Putamen (tissue), 1 donor: ENCODE measurements at regions not wholly inside any gene's neighbourhood (a gene's known extent, or its start where the extent isn't known, plus 50 kb on each side); places are given as distances from the start of the nearest gene placed in this dataset.

Experiments used
- DNase-seq: peaks from one replicate; pipeline ENCODE4 v3.0.0-alpha.2; 2016; ENCODE audit warnings: low spot score

DNA sequence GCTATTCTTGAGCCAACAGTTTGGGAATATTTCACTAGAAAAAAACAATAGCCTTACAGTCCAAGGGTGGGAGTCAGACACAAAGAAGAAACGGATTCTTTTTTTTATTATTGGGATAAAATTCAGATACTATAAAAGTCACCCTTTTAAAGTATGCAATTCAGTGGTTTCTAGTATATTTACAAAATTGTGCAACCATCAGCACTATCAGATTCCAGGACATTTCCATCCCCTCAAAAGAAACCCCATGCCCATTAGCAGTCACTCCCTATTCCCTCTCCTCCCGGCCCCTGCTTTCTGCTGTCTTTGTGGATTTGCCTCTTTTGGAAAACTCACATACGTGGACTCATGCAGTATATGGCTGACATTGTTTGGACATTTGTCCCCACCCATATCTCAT, 134.4 kb downstream of the C16orf95 start:
- no peak for DNase-seq

DNA sequence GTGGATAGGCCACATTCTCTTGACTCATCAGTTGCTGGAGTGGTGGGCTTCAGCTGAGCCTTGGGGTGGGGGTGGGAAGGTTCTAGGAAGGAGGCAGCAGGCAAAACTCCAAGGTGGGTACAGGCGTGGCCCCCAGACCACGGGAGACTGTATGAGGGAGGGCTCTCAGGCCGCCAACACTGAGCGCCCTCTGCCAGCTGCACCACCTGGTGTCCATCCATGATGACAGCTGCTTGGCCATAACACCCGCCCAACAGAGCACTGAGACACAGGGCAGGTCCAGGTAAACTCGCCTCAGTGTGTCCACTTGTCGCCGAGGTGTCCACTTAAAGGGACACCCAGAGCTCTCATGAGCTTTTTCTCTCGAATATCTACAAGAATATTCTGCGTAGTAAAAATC, 133.5 kb downstream of the C16orf95 start:
- DNase-seq, result no peak

DNA sequence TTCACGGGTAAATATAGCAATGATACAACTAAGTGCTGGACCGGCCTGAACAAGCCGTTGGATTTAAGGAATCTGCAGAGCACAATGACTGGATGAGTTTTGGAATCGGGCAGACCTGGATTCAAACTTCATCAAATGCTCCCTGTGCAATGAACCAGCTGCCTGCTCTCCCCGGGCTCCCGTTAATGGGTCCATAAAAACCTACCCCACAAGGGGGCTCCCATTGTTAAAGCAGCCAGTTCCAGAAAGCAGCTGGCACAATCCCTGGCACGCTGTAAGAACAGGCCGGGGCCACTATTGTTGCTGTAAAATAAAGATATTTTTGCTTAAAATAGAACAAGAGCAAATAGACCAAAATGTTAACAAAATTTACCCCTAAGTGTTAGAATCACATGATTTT, 131.9 kb downstream of the C16orf95 start:
- DNase-seq, result no peak

DNA sequence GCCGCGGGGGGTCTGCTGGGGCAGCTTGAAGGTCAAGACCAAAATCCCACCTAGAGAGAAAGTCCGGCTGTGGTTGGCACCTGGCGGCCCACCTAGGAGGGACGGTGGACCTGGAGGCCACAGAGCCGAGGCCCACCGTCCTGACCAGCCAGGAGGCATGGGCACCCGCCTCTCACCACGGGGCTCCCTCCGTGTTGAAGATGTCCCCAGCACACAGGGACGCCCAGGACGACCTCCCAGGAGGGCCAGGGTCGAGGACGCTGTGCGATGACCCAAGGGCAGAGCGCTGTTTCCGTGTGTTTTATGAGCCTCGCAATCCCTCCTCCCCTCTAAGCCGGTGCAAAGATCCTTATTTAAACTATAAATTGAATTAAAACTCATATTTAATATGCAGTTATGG, 131.2 kb downstream of the C16orf95 start:
- DNase-seq, result no peak

DNA sequence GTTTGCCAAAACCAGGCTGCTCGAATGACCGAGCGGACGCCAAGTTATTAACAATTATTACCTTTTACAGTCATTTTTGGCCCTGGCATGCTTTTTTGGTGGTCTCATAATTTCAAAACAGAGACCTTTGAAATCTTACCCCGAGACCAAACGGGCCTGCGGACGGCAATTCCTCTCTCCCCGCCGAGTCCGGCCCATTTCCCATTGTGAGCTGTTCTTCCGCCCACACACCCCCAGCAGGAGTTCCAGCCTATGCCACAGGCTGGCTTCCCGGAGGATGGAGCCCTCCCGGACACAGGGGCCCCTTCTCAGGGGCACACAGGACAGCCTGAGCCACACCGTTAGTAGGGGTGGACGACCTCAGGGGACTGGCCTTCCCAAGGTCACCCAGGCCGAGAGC, 130.7 kb downstream of the C16orf95 start:
- no peak for DNase-seq

DNA sequence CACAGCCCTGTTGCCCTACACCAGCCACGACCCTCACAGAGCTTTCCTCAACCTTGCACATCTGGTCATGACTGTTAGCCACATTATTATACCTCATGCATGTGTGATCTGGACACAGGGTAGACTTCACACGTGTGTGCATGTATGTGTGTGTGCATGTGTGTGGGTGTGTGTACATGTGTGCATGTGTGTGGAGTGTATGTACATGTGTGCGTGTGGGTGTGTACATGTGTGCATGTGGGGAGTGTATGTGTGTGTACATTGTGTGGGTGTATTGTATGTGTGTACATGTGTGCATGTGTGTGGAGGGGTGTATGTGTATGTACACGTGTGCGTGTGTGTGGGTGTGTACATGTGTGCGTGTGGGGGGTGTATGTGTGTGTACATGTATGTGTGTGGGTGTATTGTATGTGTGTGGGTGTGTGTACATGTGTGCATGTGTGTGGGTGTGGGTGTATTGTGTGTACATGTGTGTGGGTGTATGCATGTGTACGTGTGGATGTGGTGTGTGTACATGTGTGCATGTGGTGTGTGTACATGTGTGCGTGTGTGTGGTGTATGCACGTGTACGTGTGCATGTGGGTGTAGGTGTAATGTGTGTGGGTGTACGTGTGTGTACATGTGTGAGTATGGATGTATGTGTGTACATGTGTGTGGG, 130.2 kb downstream of the C16orf95 start:
- DNase-seq, result no peak

DNA sequence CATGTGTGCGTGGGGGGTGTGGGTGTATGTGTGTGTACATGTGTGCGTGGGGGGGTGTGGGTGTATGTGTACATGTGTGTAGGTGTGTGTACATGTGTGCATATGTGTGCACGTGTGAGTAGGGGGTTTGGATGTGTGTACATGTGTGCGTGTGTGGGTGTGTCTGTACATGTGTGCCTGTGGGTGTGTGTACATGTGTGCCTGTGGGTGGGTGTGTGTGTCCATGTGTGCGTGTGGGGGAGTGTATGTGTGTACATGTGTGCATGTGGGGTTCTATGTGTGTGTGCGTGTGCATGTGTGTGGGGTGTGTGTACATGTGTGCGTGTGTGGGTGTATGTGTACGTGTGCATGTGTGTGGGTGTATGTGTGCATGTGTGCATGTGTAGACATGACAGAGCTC, 129.1 kb downstream of the C16orf95 start:
- no peak for DNase-seq

DNA sequence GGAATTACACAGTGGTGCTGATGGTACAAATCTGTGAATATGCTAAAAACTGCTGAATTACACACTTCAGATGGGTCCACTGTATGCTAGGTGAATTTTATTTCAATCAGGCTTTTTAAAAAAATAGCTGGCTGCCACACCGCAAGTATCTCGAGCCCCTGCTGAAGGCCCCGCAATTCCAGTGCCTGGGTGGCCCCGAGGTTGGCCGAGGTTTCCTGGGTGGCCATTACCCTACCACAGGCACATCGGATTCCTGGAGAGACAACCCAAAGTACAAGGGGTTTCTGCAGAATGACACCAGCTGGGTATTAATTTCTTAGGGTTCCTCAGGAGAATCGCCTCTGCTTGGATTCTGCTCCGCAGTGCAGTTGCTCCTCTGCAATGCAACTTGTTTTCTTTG, 127.8 kb downstream of the C16orf95 start:
- no peak for DNase-seq

DNA sequence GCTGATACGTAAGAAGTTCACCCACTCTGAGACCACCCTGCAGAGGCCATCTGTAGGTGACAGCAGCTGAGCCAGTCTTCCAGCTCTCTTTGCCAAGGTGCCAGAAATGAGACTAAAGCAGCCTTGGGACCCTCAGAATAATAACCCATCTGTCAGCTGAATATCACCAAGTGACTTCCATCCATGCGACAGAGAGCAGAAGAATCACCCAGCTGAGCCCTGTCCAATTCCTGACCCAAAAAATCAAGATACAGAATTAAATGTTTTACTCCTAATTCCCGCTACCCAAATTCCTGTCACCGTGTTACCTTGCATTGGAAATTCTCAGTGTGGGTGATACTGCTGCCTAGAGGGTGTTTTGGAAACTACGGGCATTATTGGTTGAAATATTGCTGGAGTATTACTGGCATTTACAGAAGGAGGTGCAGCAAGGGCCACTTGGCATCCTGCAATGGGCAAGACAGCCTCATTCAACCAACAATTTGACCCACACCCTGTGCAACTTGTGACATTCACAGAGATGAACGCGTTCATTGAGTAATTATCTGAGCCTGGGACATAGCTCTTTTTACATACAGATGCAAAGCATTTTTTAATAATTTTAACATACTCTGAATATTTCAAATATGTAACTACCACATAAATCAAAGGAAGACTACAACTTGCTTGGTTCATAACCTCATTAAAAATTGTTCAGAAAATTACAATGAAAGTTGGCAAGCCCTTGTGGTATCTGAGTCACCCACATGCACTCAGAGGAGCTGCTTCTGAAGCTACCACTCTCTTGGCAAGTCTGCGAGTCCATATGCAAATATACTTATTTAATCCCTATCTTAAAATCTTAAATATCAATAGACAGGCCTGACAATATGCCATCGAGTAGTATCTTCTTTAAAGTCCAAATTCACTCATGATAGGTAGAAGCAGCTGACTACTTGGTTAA, 126.6 kb downstream of the C16orf95 start:
- DNase-seq, result no peak

DNA sequence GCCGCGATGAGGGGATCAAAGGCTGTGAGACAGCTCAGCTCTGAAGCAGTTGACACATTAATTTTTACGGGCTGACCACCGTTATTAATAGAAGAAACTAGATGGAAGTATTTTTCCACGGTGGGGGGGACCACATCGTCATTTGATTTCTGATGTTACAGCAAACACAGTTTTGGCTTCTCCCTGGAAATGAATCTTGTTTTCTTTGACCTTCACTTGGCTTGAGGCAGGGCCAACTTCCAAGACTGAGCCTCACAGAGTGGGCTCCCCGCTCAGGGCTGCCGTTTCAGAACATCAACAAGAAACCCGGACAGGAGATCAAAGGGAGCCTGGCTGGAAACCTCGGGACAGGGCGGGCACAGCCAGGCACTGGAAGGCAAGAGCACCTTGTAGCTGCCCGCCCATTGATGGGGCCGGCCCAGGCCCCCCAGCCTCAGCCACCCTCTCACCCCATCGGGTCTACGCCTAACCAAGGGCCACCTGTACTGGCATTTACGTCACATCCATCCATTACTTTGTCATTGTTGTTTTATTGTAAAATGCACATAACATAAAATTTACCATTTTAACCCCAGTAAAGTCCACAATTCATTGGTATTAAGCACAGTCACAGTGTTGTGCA, 124.6 kb downstream of the C16orf95 start:
- DNase-seq, result no peak

DNA sequence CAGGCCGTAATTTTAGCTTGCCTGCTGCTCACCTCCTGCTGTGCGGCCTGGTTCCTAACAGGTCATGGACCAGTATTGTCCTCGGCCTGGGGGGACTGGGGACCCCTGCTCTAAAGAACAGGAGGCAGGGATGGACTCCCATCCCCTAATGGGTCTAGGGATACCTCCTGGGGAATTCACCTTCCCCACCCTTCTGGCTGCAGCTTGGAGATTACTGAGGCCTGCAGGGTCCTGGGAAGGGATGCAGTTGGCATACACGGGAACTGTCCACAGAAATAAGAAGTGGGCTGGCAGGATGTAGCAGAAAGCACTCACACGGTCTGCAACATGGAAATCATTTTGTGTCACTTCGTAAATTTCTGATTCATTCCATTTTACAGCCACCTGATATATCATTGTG, 123.0 kb downstream of the C16orf95 start:
- DNase-seq, result no peak

DNA sequence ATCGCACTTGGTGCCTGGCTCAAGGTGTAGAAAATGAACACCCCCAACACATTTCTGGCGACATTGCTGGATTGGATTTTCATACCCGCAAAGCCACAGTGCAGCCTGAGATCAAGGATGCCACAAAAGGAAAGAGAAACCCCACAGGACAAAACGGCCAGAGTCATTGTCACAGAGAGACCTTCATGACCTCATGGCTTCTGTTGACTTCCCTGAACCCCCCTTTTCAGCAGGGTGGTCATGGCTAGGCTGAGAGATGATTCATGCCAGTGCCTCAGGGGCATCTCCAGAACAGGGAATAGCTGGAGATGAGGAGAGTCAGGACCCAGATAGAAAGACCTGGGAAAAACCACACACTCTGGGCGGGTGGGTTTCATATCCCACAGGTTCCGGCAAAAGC, 122.0 kb downstream of the C16orf95 start:
- DNase-seq, result no peak

DNA sequence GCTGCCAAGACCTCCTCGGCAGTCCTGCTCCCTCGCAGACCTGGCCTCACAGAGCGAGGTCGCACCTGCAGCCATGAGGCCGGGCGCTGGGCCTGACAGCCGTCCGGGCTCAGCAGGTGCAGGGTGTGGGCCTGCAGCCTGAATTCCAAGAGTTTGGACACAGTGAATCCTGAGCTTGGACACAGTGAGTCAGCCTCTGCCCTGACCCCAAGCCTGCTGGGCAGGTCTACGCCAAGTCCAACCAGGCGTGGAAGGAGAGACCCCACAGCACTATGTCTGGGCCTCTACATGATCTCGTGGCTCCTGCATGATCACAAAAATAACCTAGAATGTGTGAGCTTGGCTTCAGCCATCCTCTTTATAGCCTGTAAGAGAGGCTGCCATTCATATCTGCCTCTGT, 121.0 kb downstream of the C16orf95 start:
- DNase-seq, result no peak

DNA sequence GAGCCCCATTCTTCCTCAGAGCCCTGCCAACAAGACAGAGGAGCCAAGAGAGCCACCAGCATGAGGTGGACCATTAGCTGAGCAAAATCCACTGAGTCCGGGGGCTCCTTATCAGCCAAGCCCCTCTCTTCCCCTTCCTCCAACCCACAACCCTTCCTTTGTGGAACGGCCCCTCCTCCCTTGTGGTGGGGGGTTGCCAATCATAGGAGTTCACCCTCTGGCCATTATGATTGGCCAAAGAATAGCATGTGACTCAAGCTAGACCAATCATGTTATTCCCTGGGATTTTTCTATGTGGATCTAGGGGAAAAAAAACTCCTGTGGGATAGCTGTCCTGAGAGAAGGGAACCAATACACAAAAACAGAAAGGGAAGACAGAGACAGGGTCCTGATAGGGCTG, 120.5 kb downstream of the C16orf95 start:
- DNase-seq, result no peak

DNA sequence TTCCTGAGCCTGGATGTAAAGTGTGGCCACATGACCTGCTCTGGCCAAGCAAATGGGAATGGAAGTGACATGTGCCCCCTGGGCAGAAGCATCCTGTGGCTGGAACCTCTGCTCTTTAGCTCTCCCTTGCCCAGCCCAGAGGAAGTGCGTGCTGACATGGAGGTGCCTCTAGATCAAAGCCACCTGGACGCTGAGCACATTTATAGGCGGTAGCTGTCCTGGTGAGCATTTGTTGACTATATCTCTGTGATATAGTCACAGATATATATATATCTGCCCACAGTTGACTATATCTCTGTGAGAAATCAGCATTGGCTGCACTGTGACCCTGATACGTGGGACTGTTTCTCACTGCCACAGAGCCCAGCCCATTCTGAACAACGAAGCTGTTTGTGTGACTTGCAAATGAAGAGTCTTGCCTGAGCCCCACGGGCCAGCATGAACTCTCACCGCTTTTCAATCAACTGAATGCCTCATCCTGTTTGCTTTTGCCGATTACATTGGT, 118.8 kb downstream of the C16orf95 start:
- DNase-seq, result no peak

DNA sequence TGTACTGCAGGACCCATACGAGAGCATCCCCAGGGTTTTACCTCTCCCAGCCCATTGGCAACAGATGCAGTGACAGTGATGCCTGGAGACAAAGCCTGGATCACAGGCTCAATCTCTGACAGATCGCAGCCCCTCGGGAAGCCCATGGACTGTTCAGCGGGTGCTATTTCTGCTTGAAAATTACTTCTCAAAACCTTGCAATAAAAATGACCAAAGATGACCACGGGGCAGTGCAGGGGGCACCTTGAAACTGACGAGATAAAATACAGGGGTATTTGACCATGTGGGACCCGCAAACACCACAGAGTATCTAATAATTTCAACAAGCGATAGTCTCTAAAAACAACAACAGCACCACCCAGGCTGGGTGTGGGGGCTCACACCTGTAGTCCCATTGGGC, 118.3 kb downstream of the C16orf95 start:
- no peak for DNase-seq

DNA sequence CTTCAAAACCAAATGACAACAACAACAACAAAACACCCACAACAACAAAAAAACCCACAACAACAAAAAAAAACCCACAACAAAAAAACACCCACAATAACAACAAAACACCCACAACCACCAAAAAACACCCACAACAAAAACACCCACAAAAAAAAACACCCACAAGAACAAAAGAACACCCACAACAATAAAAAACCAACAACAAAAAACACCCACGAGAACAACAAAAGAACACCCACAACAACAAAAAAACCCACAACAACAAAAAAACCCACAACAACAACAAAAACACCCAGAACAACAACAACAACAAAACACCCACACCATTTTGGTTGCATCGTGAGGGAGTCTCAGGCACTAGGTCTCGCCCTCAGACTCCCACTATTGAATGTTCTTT, 117.8 kb downstream of the C16orf95 start:
- no peak for DNase-seq

DNA sequence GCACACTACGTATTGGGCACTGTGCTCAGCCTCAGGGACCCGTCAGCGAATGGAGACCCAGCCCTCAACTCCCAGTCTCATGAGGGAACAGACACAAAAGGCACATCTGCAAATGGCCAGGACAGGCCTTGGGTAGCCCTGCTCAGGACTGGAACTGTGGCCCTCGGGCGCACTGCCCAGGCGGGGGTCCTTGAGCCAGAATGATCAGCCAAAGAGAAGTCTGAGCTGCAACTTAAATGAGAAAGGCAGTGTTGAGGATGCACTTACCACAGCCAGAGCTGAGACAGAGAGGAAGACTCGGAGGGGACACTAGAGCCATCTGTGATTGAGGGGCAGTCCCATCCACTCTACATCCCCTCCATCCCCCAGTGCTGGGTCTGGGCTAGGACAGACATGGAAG, 117.3 kb downstream of the C16orf95 start:
- DNase-seq, result no peak

DNA sequence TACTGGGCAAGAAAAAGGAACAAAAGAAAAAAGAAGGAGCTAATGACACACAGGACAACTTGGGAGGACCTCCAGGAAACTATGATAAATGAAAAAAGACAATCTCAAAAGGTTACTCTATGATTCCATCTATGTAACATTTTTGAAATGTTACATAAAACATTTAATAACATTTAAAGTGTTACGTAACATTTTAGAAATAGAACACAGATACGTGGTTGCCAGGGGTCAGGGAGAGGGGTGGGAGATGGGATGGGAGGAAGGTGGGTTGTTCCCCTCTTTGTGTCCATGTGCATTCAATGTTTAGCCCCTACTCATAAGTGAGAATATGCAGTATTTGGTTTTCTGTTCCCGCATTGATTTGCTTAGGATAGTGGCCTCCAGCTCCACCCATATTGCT, 116.6 kb downstream of the C16orf95 start:
- DNase-seq, result no peak

DNA sequence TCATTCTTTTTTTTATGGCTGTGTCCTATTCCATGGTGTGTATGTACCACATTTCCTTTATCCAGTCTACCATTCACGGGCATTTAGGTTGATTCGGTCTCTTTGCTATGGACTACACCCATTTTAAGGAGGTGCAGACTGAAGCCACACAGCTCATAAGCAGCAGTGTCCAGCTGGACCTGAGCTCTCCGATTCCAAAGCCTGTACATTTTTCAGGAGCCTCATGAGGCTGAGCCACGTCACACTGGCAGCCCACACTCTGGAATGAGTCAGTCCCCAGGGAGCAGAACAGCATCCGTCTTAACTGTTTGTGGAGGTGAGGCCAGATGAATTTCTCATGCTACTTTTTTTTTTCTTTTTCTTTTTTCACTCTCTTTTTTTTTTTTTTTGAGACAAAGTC, 116.1 kb downstream of the C16orf95 start:
- DNase-seq, result peak; percentile 44

DNA sequence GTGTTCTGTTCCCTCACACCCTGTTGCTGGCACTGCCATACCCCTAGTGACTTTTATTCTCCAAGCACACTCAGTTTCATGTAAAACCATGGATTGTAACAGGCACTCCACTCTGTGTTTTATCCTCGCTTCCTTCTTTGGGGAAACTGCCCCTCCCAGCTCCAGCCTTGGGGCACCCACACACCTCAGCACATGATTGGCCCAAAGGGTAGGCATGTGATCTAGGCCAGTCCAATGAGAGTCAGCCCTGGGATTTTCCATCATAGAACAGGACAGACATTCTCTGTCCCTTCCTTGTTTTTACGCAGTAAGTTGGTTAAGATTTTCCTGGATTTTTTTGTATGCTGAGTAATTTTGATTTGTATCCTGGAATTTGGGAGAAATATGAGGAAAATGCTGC, 115.4 kb downstream of the C16orf95 start:
- no peak for DNase-seq

DNA sequence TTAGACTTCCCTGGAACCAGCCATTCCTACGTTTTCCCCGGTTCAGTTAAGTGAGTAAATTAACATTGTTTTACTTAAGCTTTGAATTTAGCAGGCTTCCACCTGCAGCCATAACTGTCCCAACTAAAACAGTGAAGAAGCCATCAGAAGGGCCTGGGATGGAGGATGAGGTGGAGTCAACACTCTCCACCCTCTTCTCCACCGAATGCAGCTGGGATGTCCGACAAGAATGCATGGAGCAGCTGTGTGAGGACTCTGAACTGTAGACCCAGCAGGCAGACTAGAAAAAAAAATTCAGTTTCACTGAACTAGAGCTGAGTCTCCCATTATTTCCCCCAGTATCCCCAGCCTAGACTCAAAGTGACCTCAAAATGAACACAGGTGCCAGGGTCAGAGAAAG, 114.8 kb downstream of the C16orf95 start:
- no peak for DNase-seq

DNA sequence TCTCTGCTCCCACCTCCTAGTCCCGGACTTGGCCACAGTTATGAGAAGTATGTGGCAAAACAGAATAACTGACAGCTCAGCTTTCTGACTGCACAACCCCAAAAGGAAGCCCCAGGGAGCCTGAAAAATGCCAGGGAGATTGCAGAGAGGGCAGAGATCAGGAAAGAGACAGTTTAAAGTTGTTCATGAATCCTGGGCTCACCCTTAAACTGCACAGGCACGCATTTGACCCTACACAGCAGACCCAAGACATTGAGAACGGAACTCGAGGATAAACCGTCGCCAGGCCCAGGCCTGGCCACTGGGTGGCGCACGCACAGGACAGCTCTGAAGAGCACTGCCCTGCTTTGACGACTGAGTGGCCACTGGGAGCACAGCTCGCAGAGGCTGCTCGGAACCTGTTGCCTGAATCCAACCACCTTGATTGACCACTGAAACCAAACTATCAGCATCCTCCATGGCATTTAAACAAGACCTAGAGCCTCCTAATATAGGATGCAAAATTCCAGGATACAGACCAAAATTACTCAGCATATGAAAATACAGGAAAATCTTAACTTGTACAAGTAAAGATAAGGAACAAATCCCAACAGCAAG, 114.0 kb downstream of the C16orf95 start:
- peak; percentile 25 for DNase-seq
